ENCODE measurements at regions not wholly inside any gene's neighbourhood (a gene's known extent, or its start where the extent isn't known, plus 50 kb on each side); places are given as distances from the start of the nearest gene placed in this dataset.
"Not testable (repeated sequence)": the region's sequence is repeated elsewhere in the genome, so short reads cannot be mapped to it uniquely, and the experiment has no call there.

GRCh38 chr17:19475800-19476199 lies 57.9 kb upstream of the SLC47A1 start:
- not testable (repeated sequence) for TF ChIP-seq CTCF (IDR thresholded peaks at IDR 0.05 in 4 of 5, conservative IDR thresholded peaks at IDR 0.05 in 1 of 5); POLR2A (IDR thresholded peaks at IDR 0.05)

All from gastrocnemius medialis (tissue), 4 donors.